HG03432 (cell line): ENCODE measurements at regions not wholly inside any gene's neighbourhood (a gene's known extent, or its start where the extent isn't known, plus 50 kb on each side); places are given as distances from the start of the nearest gene placed in this dataset.

ENCODE experiments used
- ATAC-seq: cut with Tn5 transposase; IDR thresholded peaks from one replicate; pipeline ENCODE4 v1.9.1; 2021; ENCODE audit warnings: mild to moderate bottlenecking, moderate library complexity; ENCODE audit not compliant: unreplicated experiment

DNA sequence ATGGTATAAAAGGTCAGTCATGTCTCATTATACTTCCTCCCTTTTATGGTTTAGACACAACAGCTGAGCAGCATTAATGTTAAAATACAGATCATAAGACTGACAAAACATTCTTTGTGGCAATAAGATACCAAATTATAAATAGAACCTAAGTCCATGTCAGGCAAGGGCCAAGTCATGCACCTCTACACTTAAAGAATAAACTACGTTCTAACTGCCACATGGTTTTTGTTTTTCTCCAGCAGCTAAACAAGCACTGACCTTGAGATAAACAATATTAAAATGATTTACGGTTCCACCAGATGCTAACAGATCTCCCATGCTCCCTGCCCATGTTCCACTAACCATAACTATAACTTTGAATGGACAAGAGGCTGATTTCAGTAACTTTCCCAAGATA, 368.6 kb upstream of the TFPI start:
- no peak for ATAC-seq

DNA sequence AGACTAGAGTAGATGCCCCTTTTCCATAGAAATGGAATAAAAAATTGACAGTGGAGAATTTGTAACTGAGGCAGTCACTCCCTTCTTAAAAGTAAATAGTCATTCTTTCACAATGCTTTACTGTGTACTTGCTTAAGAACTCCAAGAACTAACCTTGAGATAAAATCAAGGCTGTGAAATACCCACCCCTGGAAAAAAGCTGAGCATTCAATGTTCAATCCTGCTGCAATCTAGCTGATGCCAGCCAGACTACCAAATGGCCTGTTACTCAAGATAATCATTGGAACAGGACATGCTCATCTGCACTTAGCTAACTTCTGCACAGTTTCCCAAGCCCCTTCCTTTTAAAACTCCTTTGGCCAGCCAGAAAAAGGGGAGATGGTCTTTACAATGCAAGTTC, 367.4 kb upstream of the GULP1 start:
- ATAC-seq, result no peak

DNA sequence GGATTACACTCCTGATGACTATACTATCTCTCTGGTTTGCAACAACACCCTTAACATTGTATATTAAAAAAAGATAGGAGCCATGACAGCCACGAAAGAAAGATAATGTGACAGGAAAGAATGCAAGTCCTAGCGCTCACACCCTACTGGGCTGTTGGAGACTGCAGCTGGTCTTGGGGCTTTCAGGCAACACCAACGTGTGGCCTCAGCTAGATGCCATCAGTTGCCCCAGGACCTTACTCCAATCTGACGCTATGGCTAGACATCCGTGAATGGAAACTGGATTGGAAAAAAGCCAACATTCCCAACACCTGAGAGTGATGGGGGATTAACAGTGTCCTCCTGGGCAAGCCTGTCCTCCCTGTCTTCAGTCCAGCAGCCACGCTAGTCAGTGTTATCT, 357.4 kb upstream of the GULP1 start:
- ATAC-seq, result no peak

DNA sequence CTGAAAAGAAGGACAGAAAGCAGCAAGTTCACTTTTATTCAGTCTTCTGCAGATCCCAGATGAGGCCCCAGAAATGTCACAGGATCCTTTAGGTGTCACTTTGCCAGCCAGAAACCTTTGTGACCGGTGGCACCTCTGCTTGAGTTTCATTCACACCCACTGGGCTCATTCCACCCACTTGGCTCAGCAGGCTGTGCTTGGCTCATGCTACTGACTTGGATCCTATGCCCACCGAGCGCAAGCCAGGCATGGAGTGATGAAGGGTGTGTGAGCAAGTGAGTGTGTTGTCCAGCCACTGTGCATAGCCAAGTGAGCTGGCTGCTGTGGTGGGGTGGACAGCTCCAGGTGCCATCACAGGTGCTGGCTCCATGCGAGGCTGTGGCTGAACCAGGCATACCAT, 357.0 kb upstream of the GULP1 start:
- no peak for ATAC-seq

DNA sequence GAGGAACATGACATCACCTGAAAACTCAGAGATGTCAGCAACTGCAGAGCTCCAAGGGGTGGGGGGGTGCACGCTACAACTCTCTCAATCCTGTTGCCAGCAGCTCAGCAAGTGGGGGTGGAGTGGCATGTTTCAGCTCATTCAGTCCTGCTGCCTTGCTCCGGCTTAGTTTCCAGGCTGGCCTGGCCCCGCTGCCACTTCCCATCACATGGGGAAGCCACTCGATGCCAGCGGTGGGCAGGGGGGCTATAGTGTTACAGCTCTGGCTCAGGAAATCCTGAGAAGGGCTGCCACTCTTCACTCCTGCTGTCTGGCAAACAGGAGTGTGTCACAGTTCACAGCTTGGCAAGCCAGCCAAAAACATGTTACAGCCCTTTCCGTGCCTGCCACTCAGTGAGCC, 356.5 kb upstream of the GULP1 start:
- ATAC-seq, result no peak

DNA sequence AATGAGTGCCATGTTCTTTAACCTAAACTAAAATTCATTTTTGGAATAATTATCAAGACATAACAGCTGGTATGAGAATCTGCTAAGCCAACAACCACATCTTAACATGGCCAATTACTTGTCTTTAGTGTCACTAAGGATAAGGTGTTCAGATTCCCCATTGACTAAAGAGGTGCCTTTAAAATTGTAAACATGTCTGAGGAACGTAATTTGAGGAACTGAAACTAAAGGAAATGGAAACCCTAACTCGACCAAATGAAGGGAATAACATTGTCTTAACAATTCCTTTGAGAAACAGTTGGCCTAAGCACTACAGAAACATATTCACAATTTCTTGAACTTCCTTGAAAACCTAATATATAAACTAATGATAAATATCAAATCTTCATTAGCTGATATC, 355.4 kb upstream of the GULP1 start:
- ATAC-seq, result no peak

DNA sequence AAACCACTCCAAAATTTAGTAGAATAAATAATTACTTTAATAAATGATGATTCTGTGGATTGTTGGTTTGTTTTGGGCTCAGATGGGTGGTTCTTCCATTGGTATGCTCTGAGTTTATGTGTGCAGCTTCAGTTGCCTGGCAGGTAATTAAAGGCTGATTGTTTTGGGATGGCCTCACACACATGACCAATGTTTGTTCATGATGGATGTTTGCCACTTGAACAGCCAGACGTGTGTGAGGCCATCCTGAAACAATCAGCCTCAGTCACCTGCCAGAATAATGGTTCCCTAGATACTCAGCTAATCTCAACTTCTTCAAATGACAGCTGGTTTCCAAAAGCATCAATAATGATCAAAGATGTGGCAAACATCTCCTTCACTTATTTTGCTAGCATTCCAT, 352.5 kb upstream of the GULP1 start:
- no peak for ATAC-seq

DNA sequence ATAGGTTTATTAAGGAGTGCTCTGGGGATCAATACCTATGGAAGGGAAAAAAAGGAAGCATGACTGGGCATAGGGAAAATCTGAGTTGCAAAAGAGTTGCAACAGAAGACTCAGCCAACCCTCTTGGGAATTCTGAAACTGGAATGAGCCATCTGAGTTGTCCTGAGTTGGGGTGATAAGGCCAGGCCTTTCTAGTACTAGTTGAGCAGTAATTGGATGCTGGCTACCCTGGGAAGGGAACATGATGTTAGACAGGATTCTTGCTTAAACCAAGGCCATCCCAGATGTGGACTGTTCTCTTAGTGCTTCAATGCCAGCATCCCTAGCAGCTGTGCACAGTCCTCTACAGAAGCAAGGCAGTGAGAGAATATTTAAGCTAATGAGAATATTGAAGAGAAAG, 348.8 kb upstream of the GULP1 start:
- no peak for ATAC-seq

DNA sequence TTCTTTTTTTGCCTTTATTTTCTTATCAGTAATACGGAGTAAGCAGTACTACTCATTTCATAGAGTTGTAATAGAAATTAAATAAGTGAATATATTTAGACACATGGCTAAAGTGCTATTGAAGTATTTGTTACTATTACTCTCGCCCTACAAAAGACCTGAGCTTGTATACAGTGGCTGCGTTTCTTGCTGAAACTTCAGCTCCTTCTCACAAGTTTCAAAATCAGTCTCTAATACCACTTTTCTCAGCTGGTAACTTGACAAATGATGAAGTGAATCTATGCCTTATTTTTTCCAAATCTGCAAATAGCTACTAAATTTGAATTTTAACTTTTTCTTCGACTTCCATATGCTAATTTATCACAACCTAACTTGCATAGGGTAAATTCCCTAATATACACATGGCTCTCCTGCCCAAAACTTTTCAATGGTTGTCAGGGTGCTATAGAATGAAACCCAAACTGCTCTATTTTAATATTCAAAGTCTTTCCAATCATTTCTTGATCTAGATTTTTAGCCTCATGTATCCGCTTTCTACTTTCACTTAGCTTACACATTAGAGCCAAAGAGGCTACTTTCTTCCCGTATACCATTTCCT, 347.8 kb upstream of the GULP1 start:
- no peak for ATAC-seq

DNA sequence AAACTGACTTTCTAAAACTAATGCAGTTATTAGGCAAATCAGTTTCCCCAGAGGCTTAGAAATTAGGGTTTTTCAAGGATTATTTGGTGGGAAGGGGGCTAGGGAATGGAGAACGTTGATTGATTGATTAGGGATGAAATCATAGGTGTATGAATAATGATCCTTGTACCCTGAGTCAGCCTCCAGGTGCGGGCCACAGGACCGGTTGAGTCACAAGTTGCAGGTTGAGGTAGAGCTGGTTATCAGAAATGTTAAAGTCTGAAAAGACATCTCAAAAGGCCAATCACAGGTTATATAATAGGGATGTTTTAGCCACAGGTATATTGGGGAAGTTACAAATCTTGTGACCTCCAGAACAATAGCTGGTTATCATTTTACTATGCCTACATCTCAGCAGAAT, 341.8 kb upstream of the GULP1 start:
- ATAC-seq, result no peak

DNA sequence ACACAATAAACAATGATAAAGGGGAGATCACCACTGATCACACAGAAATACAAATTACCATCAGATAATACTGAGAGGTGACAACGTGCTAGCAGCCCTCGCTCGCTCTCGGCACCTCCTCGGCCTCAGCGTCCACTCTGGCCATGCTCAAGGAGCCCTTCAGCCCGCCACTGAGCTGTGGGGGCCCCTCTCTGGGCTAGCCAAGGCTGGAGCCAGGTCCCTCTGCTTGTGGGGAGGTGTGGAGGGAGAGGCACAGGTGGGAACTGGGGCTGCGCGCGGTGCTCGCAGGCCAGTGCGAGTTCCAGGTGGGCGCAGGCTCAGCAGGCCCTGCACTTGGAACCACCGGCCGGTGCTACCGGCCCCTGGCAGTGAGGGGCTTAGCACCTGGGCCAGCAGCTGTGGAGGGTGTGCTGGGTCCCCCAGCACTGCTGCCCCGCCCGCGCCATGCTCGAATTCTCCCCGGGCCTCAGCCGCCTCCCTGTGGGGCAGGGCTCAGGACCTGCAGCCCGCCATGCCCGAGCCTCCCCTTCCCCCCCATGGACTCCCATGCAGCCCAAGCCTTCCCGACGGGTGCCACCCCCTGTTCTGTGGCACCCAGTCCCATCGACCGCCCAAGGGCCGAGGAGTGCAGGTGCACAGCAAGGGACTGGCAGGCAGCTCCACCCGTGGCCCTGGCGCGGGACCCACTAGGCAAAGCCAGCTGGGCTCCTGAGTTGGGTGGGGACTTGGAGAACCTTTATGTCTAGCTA, 340.0 kb upstream of the GULP1 start:
- ATAC-seq, result no peak

DNA sequence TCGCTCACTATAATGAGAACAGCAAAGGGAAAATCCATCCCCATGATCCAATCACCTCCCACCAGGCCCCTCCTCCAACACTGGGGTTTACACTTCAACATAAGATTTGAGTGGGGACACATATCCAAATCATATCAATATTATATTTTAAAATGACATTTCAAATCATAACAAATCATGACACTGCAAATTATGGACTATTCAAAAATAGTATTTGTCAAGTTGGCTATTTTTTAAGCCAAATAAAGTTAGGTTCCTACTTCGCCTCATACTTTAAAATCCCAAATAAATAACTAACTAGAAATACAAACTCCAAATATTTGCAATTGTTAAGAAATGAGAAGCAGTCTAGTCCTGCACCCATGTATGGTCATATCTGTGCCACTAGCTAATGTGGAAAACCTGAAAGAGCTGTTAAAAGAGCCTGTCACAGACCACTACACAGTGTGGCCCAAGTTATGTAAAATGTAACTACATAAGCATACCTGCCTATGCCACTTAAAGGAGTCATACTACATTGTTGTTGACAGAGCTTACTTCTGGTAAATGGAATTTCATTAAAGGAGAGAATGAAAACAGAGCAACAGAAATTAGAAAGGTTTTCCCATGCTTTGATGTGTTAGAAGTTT, 334.7 kb upstream of the GULP1 start:
- ATAC-seq, result no peak

DNA sequence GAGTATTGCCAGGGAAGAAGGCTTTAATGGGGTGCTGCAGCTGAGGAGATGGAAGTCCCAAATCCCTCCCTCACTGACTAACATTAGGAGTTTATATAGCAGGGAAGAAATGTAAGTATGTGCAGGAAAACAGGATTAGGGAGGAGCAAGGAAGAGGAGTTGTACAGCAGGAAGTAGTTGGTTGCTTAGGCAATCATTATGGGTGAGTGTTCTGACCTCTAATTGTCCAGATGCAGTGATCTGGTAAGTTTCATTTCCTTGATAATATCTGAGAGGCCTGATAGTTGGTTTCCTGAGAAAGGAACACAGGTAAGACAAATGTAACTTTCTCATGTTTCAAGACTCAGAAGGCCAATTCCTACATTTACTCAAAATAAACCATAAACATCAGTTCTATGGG, 331.9 kb upstream of the GULP1 start:
- no peak for ATAC-seq

DNA sequence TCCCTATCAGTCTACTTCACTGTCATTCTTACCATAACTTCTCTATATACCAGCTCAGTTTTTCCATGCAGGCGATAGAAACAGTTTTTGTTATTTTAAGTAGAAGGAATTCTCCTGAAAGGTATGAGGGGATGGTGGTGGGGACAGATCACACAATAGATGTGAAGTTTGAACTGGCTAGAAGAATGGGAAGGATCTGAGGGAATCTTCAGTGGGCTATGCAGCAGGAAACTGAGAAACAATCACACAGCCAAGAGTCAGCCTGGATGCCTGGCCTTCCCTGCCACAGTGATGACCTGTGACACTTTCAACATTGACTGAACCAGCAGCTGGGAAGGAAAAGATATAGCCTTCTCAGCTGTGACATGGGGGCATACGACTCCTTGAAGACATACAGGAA, 329.1 kb upstream of the GULP1 start:
- no peak for ATAC-seq

DNA sequence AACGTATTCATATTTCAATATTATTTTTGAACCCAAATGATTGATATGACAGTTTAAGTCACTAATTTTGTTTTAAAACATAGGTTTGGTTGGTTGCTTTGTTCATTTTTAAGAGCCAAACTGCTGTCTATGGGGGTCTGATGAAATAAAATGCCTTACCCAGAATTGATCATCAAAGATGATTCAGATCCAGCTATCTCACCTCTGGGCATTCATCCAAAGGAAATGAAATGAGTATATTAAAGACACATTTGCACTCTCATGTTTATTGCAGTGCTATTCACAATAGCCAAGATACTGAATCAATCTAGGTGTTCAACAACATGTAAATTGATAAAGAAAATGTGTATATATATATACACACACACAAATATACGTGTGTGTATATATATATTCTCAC, 326.9 kb upstream of the GULP1 start:
- ATAC-seq, result no peak

DNA sequence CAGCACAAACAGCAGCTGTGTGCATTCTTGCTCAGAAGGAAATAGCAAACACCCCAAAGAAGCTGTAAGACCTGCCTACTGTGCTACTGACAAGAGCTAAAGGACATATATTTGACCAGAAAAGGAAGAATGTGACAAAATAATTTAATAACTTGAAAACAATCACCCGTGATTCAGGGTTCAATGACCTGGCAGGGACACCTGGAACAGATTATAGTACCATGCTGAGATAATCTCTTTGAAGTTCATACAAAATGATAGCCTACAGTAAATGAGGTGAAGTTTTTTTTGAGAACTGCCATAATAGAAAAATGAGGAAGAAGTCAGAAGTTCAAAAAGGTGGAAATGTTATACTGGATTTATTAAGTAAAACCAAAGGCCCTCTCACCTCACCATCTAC, 324.8 kb upstream of the GULP1 start:
- no peak for ATAC-seq

DNA sequence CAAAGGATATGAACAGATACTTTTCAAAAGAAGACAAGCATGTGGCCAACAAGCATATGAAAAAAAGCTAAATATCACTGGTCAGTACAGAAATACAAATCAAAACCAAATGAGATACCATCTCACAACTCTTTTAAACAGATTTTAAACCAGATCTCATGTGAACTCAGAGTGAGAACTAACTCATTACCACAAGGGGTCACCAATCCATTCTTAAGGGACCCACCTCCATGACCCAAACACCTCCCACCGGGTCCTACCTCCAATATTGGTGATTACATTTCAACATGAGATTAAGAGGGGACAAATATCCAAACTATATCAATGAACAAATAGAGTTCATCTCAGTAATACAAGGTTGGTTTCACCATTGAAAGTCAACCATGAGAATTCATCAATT, 319.8 kb upstream of the GULP1 start:
- no peak for ATAC-seq

DNA sequence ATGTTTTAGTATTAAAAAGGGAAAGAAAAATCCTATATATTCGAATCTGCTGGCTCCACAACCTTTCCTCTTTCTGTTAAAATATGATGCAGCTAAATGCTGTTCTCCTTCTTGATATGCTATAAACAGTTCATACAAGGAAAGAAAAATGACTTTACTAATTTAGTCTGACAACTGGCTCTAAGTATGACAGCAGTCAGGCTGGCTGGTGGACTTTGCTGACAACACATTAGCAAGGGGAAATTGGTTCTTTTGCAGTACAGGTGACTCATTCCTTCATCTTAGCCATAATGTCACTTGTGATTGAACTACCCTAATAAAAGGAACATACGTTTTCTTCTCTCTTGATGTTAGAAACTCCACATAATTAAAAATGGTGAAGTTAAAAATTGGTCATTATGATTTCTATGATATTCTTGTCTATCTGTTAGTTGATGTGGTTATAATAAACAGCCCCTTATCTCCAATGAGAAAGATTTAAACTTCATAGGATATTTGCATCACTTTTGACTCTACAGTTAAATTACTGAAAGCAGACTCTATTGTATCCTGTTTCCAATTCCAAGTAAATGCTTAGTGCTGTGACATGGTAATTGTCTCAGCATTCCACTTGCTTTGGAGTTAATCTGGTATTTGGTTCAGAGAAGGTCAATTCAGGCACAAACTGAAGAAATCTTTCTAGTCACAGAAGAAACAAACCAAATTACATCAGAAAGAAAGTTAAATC, 315.3 kb upstream of the GULP1 start:
- no peak for ATAC-seq

DNA sequence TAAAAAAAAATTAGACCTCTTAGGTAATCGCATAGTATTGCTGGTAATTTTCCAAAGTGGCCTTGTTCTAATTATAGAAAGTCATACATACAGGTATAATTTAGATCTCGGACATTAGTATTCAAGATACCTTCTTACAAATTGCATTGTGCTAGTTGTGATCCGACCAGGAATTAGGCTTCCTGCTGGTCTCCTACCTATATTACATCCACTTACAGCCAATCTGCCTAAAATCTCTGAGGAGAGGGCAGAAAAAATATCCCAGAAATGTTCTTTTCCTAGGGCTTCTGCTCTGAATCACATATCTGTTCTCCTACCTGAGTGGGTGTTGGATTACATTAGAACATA, 314.7 kb upstream of the GULP1 start:
- ATAC-seq, result no peak

DNA sequence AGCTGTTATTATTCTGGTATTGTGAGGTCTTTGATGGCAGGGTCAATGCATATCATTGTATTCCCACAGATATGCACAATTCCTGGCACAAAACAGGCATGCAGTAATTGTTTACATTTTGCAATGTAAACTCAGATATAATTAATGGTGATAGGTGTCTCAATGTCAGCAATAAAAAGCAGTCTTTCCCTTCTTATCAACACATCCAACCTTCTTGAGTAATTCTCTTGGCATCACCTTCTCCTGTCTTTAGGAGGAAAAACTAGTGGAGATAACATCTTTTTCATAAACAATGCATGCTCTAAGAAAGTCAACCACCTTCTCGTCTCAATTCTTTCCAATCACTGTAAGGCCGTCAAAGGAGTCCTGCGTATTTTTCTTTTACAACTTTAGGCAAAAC, 313.3 kb upstream of the GULP1 start:
- ATAC-seq, result no peak

DNA sequence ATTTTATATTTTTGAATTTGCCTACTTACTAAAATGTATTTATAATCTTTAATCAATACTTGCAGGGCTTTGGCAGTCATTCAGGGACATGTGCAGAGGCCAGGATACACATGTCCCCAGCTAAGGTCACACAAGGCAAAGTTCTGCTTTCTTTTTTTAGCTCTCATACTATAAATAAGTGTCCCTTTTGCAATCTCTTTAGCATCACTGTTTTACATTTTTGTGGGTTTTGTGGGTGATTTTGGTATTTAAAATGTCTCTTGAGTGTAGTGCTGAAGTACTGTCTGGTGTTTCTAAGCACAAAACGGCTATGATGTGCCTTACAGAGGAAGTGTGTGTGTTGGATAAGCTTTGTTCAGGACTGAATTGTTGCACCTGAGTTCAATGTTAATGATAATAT, 309.0 kb upstream of the GULP1 start:
- peak; percentile 93 for ATAC-seq

DNA sequence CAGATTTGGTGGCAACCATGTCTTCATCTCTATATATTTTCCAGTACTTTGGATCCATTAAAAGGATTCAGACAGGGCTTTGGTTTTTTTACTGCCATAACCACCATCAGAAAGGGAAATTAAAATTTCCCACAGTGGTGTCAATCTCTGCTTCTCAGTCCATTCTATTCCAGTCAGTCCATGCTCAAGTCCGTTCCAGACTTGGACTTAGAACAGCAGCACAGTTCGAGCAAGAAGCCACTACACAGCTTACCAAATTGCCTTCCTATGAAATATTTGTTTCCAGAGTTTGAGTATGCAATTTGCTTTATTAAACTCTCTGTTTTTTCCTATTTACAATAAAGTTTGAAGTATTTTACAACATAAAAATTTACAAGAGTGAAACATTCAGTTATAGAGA, 306.5 kb upstream of the GULP1 start:
- ATAC-seq, result no peak
